Thyroid gland (tissue), 4 donors: ENCODE measurements at regions not wholly inside any gene's neighbourhood (a gene's known extent, or its start where the extent isn't known, plus 50 kb on each side); places are given as distances from the start of the nearest gene placed in this dataset.

Experiments used
- POLR2A ChIP-seq, 2 donors: fragments of 450-650 bp; IDR thresholded peaks; one replicate each; pipeline ENCODE4 v1.6.1; 2017; ENCODE audit warnings: antibody characterized with exemption in 2 of 2, mild to moderate bottlenecking in 2 of 2, moderate library complexity in 1 of 2
- TF ChIP-seq, protein P1 (sequence below), 6 experiments: fragments of 200-600 bp in 3 of 6; fragments of 450-650 bp in 3 of 6; sonication (generic) in 3 of 6; IDR thresholded peaks; one replicate each; pipeline ENCODE4 v1.5.1; 2016 to 2019; ENCODE audit warnings: antibody characterized with exemption in 6 of 6, mild to moderate bottlenecking in 2 of 6, inconsistent platforms in 1 of 6, moderate library complexity in 1 of 6

DNA sequence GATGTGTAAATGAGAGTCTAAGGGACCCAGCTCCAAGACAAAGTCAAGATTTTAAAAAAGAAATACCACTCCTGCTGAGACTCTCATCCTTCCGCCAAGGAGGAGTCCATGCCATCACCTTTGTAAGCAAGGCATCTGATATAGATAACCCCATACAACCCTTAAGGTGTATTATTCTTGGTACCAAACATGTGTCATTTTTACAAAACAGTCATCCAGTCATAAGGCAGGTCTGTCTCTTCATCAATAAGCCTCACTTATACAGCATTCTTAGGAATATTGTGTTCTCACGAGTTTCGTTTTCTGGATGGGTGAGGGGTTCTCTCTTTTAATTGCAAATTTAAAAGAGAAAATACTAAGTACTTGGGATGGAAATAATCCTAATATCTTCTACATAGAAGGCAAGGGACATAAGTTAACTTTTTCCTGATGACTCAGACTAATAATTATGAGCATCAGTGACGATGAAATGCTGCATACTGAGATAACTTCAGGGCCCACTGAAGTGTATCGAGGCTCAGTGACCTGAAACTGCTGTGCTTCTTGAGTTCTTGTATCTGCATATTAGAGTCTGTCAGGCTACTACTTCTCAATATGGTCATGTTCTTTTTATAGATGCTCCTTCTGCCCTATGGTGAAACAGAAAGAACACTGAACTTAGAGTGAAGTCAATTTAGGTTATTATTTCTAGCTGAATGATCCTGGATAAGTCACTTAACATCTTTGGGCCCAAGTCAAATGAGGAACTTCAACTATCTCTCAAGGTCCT is 166.6 kb downstream of the KLF12 start:
- TF ChIP-seq POLR2A (IDR thresholded peaks at IDR 0.05) = no peak
- TF ChIP-seq, protein P1, sequence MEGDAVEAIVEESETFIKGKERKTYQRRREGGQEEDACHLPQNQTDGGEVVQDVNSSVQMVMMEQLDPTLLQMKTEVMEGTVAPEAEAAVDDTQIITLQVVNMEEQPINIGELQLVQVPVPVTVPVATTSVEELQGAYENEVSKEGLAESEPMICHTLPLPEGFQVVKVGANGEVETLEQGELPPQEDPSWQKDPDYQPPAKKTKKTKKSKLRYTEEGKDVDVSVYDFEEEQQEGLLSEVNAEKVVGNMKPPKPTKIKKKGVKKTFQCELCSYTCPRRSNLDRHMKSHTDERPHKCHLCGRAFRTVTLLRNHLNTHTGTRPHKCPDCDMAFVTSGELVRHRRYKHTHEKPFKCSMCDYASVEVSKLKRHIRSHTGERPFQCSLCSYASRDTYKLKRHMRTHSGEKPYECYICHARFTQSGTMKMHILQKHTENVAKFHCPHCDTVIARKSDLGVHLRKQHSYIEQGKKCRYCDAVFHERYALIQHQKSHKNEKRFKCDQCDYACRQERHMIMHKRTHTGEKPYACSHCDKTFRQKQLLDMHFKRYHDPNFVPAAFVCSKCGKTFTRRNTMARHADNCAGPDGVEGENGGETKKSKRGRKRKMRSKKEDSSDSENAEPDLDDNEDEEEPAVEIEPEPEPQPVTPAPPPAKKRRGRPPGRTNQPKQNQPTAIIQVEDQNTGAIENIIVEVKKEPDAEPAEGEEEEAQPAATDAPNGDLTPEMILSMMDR (IDR thresholded peaks at IDR 0.05) = no peak
